ENCODE measurements at regions not wholly inside any gene's neighbourhood (a gene's known extent, or its start where the extent isn't known, plus 50 kb on each side); places are given as distances from the start of the nearest gene placed in this dataset.

DNA sequence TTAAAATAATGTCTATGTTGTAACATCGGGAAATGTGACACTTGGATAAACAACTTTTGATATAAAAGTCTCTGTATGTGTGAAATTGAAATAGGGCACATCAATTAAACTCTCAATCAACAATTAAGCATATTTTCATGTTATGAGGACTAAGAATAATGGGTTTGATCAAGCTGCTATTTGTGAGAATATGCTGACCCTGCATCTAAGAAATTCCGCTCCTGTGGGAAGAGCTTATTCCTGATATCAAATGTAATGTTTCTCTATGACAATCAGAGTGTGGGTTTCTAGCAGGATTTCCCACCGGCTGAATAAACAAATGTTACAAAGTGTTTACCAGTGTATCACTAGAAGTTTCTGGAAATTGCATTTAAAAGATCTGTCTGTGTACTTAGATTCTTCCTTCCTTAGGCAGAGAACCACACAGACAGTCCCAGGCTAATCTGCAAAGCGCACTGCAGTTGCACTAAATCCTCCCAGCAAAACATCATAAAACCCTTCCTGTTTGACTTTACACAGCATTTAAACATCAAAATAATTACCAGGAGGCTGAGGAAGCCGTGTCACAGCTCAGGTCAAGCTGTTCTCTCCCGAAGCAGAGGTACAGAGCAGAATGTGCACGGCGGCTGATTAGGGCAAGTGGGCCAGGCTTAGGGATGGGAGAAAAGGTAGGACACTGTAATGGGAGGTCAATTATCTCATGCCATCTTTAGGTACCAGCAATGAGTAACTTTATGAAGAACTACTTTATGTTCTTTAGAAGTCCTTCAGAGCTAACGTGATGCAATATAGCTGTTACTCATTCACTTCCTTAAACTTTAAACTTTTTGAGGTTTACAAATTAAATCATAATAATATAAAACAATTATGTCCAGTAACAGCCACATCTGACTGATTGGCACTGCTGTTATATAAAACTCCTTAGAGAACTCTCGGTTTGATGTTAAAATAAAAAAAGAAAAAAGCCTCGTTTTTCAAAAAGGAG, 109.1 kb upstream of the CTTNBP2 start:
- no peak overlapping the region for H2AK5ac ChIP-seq (ENCODE audit: low read depth, low read length)
- H3K4me3 ChIP-seq (ENCODE audit: low read length in 2 of 2): no peak overlapping the region
- no peak overlapping the region for H3K27ac ChIP-seq (replicated peaks; ENCODE audit: low read length)
- H3K23ac ChIP-seq (ENCODE audit: low read depth, low read length, poor library complexity): no peak overlapping the region
- no CpG with 5 or more reads among the region's 11 CpGs for WGBS, 2 donors (ENCODE audit: extremely low coverage in 2 of 2, insufficient read length in 2 of 2, insufficient replicate concordance in 1 of 2)
- H4K91ac ChIP-seq (ENCODE audit: low read depth, low read length, poor library complexity): no peak overlapping the region
- no peaks in the 10 kb centered on the region for H3K27me3 ChIP-seq (ENCODE audit: control insufficient read depth in 3 of 3, insufficient read depth in 3 of 3, low read depth in 1 of 3, low read length in 3 of 3)
- no peak overlapping the region for H4K8ac ChIP-seq (ENCODE audit: low read depth, low read length)
- H3K9me3 ChIP-seq (replicated peaks in 1 of 2; ENCODE audit: control insufficient read depth in 2 of 2, insufficient read depth in 1 of 2, low read depth in 1 of 2, low read length in 2 of 2): no peaks in the 10 kb centered on the region
- H2BK15ac ChIP-seq (ENCODE audit: low read length): no peak overlapping the region
- H3K18ac ChIP-seq (ENCODE audit: low read length): no peak overlapping the region
- no peaks in the 10 kb centered on the region for H3K36me3 ChIP-seq (replicated peaks in 1 of 2; ENCODE audit: control insufficient read depth in 2 of 2, insufficient read depth in 2 of 2, low read length in 2 of 2)
- H2BK12ac ChIP-seq (ENCODE audit: low read length): no peak overlapping the region
- H3K4me2 ChIP-seq (ENCODE audit: insufficient read depth, low read length, poor library complexity, severe bottlenecking): no peak overlapping the region
- H3K79me1 ChIP-seq (ENCODE audit: low read depth, low read length): no peaks in the 10 kb centered on the region
- H2BK5ac ChIP-seq (ENCODE audit: low read length): no peak overlapping the region
- no peak overlapping the region for H3K9ac ChIP-seq (ENCODE audit: low read depth, low read length, poor library complexity)
- H3K14ac ChIP-seq (ENCODE audit: low read length): no peak overlapping the region
- H2BK120ac ChIP-seq (ENCODE audit: low read depth, low read length): no peak overlapping the region
- DNase-seq (ENCODE audit: low spot score): no peak
- no peaks in the 10 kb centered on the region for H3K4me1 ChIP-seq (ENCODE audit: control insufficient read depth in 2 of 2, insufficient read depth in 1 of 2, low read depth in 1 of 2, low read length in 2 of 2)
- no peak overlapping the region for H3K4ac ChIP-seq (ENCODE audit: low read length)
- no peak overlapping the region for H2AFZ ChIP-seq (ENCODE audit: low read length)

DNA sequence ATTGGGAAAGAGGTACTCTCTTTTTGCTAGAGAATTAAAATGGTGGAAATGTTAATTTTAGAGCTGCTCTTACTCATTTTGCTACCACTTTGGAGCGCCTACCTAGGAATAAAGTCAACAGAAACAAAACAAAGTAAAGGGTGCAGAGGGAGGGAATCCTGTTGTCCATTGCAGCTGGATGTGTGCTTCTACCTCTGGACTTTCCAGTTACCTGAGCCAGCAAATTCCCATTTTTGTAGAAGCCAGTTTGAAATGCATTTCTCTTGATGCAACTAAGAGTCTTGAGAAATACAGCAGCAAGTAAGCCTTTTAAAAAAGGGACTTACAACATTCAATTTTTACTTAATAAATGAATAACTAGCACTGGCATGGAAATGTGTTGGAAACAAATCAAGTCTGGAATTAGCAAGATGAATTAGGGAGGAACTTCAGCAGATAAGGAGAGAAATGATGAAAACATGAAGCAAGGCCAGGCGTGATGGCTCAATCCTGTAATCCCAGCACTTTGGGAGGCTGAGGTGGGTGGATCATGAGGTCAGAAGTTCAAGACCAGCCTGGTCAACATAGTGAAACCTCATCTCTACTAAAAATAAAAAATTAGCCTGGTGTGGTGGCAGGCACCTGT, 113.5 kb upstream of the CTTNBP2 start:
- Histone ChIP-seq H2AFZ (ENCODE audit: low read length) (no peak overlapping the region), H4K91ac (ENCODE audit: low read depth, low read length, poor library complexity) (no peak overlapping the region), H2AK5ac (ENCODE audit: low read depth, low read length) (no peak overlapping the region), H2BK5ac (ENCODE audit: low read length) (no peak overlapping the region), H3K9me3 (replicated peaks in 1 of 2; ENCODE audit: control insufficient read depth in 2 of 2, insufficient read depth in 1 of 2, low read depth in 1 of 2, low read length in 2 of 2) (no peaks in the 10 kb centered on the region), H3K27me3 (ENCODE audit: control insufficient read depth in 3 of 3, insufficient read depth in 3 of 3, low read depth in 1 of 3, low read length in 3 of 3) (no peaks in the 10 kb centered on the region), H2BK120ac (ENCODE audit: low read depth, low read length) (no peak overlapping the region), H3K18ac (ENCODE audit: low read length) (no peak overlapping the region), H3K9ac (ENCODE audit: low read depth, low read length, poor library complexity) (no peak overlapping the region), H3K14ac (ENCODE audit: low read length) (no peak overlapping the region), H2BK12ac (ENCODE audit: low read length) (no peak overlapping the region), H3K4me3 (ENCODE audit: low read length in 2 of 2) (no peak overlapping the region), H3K4ac (ENCODE audit: low read length) (no peak overlapping the region), H3K27ac (replicated peaks; ENCODE audit: low read length) (no peak overlapping the region), H3K36me3 (replicated peaks in 1 of 2; ENCODE audit: control insufficient read depth in 2 of 2, insufficient read depth in 2 of 2, low read length in 2 of 2) (no peaks in the 10 kb centered on the region), H4K8ac (ENCODE audit: low read depth, low read length) (no peak overlapping the region), H3K4me1 (ENCODE audit: control insufficient read depth in 2 of 2, insufficient read depth in 1 of 2, low read depth in 1 of 2, low read length in 2 of 2) (no peaks in the 10 kb centered on the region), H2BK15ac (ENCODE audit: low read length) (no peak overlapping the region), H3K23ac (ENCODE audit: low read depth, low read length, poor library complexity) (no peak overlapping the region), H3K79me1 (ENCODE audit: low read depth, low read length) (no peaks in the 10 kb centered on the region), H3K4me2 (ENCODE audit: insufficient read depth, low read length, poor library complexity, severe bottlenecking) (no peak overlapping the region)
- no peak for DNase-seq (ENCODE audit: low spot score)
- no CpG with 5 or more reads among the region's 2 CpGs for WGBS, 2 donors (ENCODE audit: extremely low coverage in 2 of 2, insufficient read length in 2 of 2, insufficient replicate concordance in 1 of 2)

DNA sequence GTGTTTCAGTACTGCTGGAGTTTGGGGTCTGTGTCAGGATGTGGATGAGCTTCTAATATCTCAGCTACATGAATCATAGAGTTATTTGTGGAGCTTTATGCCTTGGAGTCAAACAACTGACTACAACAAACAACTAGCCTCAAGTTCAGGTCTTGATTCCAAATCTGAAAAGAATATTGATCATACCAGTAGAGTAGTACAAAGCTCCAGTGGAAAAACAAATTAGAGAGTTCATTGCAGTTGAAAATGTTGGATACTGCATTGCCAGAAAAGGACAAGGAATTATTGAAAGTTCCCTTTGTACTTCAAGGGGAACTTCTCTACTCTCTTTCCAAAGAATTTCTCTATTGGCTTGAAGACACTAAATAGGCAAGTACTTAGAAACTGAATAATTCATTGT, 117.6 kb upstream of the CTTNBP2 start:
- no peaks in the 10 kb centered on the region for H3K79me1 ChIP-seq (ENCODE audit: low read depth, low read length)
- no peak overlapping the region for H2AK5ac ChIP-seq (ENCODE audit: low read depth, low read length)
- H3K27ac ChIP-seq (replicated peaks; ENCODE audit: low read length): no peak overlapping the region
- no peak overlapping the region for H2BK15ac ChIP-seq (ENCODE audit: low read length)
- no peak overlapping the region for H3K18ac ChIP-seq (ENCODE audit: low read length)
- no peaks in the 10 kb centered on the region for H3K36me3 ChIP-seq (replicated peaks in 1 of 2; ENCODE audit: control insufficient read depth in 2 of 2, insufficient read depth in 2 of 2, low read length in 2 of 2)
- H3K14ac ChIP-seq (ENCODE audit: low read length): no peak overlapping the region
- no peak overlapping the region for H3K9ac ChIP-seq (ENCODE audit: low read depth, low read length, poor library complexity)
- no peak overlapping the region for H2BK12ac ChIP-seq (ENCODE audit: low read length)
- H3K4ac ChIP-seq (ENCODE audit: low read length): no peak overlapping the region
- H2AFZ ChIP-seq (ENCODE audit: low read length): no peak overlapping the region
- no peak overlapping the region for H2BK120ac ChIP-seq (ENCODE audit: low read depth, low read length)
- H3K27me3 ChIP-seq (ENCODE audit: control insufficient read depth in 3 of 3, insufficient read depth in 3 of 3, low read depth in 1 of 3, low read length in 3 of 3): no peaks in the 10 kb centered on the region
- H3K4me2 ChIP-seq (ENCODE audit: insufficient read depth, low read length, poor library complexity, severe bottlenecking): no peak overlapping the region
- no peaks in the 10 kb centered on the region for H3K9me3 ChIP-seq (replicated peaks in 1 of 2; ENCODE audit: control insufficient read depth in 2 of 2, insufficient read depth in 1 of 2, low read depth in 1 of 2, low read length in 2 of 2)
- H3K4me1 ChIP-seq (ENCODE audit: control insufficient read depth in 2 of 2, insufficient read depth in 1 of 2, low read depth in 1 of 2, low read length in 2 of 2): no peaks in the 10 kb centered on the region
- H3K4me3 ChIP-seq (ENCODE audit: low read length in 2 of 2): no peak overlapping the region
- H2BK5ac ChIP-seq (ENCODE audit: low read length): no peak overlapping the region
- H4K8ac ChIP-seq (ENCODE audit: low read depth, low read length): no peak overlapping the region
- H3K23ac ChIP-seq (ENCODE audit: low read depth, low read length, poor library complexity): no peak overlapping the region
- H4K91ac ChIP-seq (ENCODE audit: low read depth, low read length, poor library complexity): no peak overlapping the region
- no peak for DNase-seq (ENCODE audit: low spot score)

DNA sequence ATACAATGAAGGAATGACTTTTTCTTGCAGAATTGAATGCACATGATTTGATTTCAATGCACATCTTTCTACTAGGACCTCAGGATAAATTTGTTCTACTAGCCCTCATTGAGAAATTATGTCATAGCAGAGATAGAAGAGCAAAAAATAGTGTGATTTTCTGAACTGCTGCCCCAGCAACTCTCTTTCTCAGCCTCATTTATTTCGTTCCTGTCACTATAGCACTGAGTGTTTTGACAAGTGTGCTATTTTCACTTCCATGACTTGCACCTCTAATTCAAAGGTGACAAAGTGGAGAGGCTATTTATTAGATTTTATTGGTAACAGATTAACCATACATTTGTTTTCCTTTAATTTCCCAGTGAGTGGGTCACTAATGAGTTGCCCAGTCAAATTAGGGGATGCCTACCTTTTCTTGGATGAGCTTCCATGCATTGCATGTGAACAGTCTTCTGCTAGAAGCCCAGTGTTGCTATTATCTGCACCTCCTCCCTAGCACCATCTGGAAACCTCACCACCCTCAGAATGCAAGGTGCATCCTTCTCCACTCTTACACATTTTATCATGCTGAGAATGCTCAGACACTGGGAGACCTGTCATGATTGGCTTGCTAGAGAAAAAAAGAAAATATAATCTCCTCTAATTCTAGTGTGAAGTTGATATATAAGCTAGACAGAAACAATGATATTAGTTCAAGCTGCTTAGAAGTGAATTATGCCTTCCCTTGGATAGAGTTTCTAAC, 119.6 kb upstream of the CTTNBP2 start:
- H3K27me3 ChIP-seq (ENCODE audit: control insufficient read depth in 3 of 3, insufficient read depth in 3 of 3, low read depth in 1 of 3, low read length in 3 of 3): peaks cover 0 to 3% (median 0%) of the 10 kb centered on the region in 3 experiments
- H3K9ac ChIP-seq (ENCODE audit: low read depth, low read length, poor library complexity): no peak overlapping the region
- no peaks in the 10 kb centered on the region for H3K79me1 ChIP-seq (ENCODE audit: low read depth, low read length)
- H2BK5ac ChIP-seq (ENCODE audit: low read length): no peak overlapping the region
- no peak overlapping the region for H3K4me2 ChIP-seq (ENCODE audit: insufficient read depth, low read length, poor library complexity, severe bottlenecking)
- no peak overlapping the region for H3K23ac ChIP-seq (ENCODE audit: low read depth, low read length, poor library complexity)
- H3K4me3 ChIP-seq (ENCODE audit: low read length in 2 of 2): no peak overlapping the region
- H3K27ac ChIP-seq (replicated peaks; ENCODE audit: low read length): no peak overlapping the region
- H3K36me3 ChIP-seq (replicated peaks in 1 of 2; ENCODE audit: control insufficient read depth in 2 of 2, insufficient read depth in 2 of 2, low read length in 2 of 2): no peaks in the 10 kb centered on the region
- no peak overlapping the region for H3K14ac ChIP-seq (ENCODE audit: low read length)
- H3K18ac ChIP-seq (ENCODE audit: low read length): no peak overlapping the region
- H2AFZ ChIP-seq (ENCODE audit: low read length): no peak overlapping the region
- no peaks in the 10 kb centered on the region for H3K4me1 ChIP-seq (ENCODE audit: control insufficient read depth in 2 of 2, insufficient read depth in 1 of 2, low read depth in 1 of 2, low read length in 2 of 2)
- H2BK15ac ChIP-seq (ENCODE audit: low read length): no peak overlapping the region
- H3K4ac ChIP-seq (ENCODE audit: low read length): no peak overlapping the region
- no peak overlapping the region for H2BK12ac ChIP-seq (ENCODE audit: low read length)
- H2BK120ac ChIP-seq (ENCODE audit: low read depth, low read length): no peak overlapping the region
- no peak overlapping the region for H2AK5ac ChIP-seq (ENCODE audit: low read depth, low read length)
- no peak overlapping the region for H4K8ac ChIP-seq (ENCODE audit: low read depth, low read length)
- no CpG with 5 or more reads among the region's 1 CpG for WGBS, 2 donors (ENCODE audit: extremely low coverage in 2 of 2, insufficient read length in 2 of 2, insufficient replicate concordance in 1 of 2)
- DNase-seq (ENCODE audit: low spot score): no peak
- H4K91ac ChIP-seq (ENCODE audit: low read depth, low read length, poor library complexity): no peak overlapping the region
- no peaks in the 10 kb centered on the region for H3K9me3 ChIP-seq (replicated peaks in 1 of 2; ENCODE audit: control insufficient read depth in 2 of 2, insufficient read depth in 1 of 2, low read depth in 1 of 2, low read length in 2 of 2)

Measured in neuronal stem cell (in vitro differentiated cells).